Ovary (tissue), 3 donors: ENCODE measurements at regions not wholly inside any gene's neighbourhood (a gene's known extent, or its start where the extent isn't known, plus 50 kb on each side); places are given as distances from the start of the nearest gene placed in this dataset.

ENCODE experiments used
- CTCF ChIP-seq, 3 donors: fragments of 450-650 bp in 2 of 3; fragments of 200-600 bp in 1 of 3; IDR thresholded peaks; one replicate each; pipeline versions ENCODE4 v1.5.1 to v1.8.0; 2016 to 2022; ENCODE audit warnings: antibody characterized with exemption in 3 of 3, mild to moderate bottlenecking in 1 of 3
- EP300 ChIP-seq: sonication (generic); formaldehyde crosslinking; IDR thresholded peaks from one replicate; pipeline ENCODE4 v1.6.1; 2017; ENCODE audit warnings: antibody characterized with exemption
- donor health status: DM: no; HTN: no; CAD: no.

GRCh38 chrX:68980906-68981616 lies 152.2 kb downstream of the EFNB1 start:
- TF ChIP-seq CTCF (IDR thresholded peaks at IDR 0.05) (no peak), EP300 (no peak)
